Right renal pelvis (tissue), 4 donors: ENCODE measurements at regions not wholly inside any gene's neighbourhood (a gene's known extent, or its start where the extent isn't known, plus 50 kb on each side); places are given as distances from the start of the nearest gene placed in this dataset.
A peak's percentile ranks its signal among the peaks of the same experiment; 100 is the strongest.
"Not testable (repeated sequence)": the region's sequence is repeated elsewhere in the genome, so short reads cannot be mapped to it uniquely, and the experiment has no call there.

ENCODE experiments used
- DNase-seq, 4 donors: peaks; one replicate each; pipeline ENCODE4 v3.0.0-alpha.2; 2013; ENCODE audit warnings: low read depth in 4 of 4, low spot score in 3 of 4, missing footprints in 1 of 4

DNA sequence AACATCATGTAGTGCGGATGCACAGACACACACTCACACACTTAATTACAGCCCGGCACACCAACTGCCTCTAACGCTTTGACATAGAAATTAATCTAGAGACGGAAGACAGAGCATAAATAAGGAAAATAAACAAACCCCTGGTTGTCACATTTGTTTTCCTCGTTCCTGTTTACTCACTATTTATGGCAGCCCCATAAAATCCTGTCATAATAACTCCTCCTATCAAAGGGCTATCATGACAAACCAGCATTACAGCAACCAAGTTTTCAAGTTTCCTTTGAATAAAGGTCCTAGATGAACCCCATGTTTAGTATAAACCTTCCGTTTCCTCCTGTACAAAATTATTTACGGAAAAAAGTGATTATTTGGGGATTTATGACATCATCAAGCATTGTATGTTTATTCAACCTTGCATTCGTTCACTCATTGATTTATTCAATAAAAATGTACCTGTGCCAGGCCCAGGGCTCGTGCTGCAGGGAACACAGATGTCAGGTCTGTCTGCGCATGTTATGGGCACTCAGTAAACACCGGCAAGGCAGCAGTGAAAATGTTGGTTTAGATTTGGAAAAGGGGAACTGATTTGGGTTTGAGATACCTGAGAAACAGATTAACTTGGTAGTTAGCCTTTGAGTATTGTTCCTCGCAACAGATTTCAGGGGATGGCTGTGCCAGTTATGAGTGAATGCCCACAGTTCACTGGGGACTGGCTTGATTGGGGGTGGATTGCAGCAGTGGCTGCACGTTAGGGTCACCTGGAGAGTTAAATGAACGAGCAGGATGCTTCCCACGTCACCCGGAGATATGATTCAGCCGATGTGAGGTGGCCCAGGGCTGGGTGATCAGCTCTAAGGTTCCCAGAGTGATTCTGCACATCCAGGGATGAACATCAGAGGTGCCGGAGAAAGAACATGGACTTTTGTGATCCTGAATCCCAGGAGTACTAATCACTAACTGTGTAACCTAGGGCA is 295.3 kb upstream of the FOXQ1 start:
- no peak for DNase-seq

DNA sequence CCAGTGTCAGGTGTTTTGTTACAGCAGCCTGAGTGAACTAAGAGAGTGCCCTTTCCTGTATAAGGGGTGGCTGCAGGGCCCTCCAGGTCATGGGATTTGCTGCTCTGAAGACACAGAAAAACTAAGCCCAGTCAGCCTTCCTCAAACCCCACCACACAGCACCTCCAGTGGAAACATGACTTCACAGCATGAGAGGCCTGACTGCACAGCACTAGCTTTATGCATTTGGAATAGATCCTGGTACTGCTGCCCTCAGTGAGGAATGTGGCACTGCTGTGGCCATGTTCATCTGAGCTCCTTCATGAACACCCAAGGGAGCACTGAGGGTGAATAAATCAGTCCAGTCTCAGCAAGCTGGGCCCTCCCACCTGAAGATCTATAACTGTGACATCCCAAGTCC is 296.1 kb upstream of the FOXQ1 start:
- peak in 1 of 4 donors; percentile 25 for DNase-seq

DNA sequence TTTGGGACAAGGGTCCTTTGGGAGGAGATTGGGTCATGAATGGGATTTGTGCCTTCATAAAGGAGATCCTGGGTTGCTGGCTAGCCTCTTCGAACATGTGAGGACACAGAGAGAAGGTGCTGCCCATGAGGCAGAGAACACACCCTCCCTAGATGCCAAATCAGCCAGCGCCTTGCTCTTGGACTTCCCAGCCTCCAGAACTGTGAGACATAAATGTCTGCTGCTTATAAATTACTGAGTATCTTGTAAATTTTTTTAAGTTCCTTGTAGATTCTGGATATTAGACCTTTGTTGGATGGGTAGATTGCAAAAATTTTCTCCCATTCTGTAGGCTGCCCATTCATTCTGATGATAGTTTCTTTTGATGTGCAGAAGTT is 297.5 kb upstream of the FOXQ1 start:
- no peak for DNase-seq

DNA sequence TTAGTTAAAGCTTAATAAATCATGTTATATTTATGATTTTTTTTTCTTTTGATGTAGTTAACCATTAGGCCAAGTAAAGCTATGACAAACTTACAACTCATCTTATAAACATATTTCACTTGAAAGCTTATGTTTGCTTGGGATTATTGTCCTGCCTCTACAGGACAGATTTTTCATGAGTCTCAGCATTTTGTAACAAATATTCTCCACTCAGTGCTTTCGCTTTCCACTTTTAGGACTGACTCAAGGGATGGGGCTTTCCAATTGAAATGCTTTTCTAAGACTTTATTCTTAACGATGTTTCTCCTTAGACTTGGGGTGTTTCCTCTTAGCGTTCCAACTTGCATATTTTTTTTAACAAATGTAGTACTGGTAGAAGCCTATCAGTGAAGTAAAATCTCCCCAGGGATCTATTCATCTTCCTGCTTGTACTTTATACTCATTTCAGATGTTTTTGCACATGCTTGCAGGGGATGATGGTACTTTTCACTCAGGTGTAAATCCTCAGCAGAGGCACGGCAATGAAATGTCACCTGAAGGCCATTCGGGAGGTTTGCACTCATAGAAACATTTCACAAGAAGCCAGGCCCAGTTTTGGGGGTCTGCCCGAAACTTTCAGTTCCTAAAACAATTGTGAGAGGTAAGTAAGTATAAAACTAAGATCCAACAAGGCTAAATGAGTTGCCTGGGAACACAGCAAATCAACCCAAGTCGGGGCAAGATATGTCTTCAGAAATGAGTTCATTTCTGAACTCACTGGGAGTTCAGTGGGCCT is 298.1 kb upstream of the FOXQ1 start:
- no peak for DNase-seq

DNA sequence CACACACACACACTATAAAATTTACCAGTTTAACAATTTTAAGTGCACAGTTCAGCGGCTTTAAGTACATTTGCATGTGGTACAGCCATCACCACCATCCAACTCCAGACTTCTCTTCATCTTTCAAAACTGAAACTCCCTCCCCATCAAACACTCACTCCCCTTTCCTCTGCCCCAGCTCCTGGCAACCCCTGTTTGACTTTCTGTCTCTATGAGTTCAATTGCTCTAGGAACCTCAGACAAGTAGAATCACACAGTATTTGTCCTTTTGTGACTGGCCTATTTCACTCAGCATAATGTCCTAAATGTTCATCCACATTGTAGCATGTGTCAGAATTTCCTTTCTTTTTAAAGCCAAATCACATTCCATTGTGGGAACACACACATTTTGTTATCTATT is 302.8 kb upstream of the FOXQ1 start:
- no peak for DNase-seq

DNA sequence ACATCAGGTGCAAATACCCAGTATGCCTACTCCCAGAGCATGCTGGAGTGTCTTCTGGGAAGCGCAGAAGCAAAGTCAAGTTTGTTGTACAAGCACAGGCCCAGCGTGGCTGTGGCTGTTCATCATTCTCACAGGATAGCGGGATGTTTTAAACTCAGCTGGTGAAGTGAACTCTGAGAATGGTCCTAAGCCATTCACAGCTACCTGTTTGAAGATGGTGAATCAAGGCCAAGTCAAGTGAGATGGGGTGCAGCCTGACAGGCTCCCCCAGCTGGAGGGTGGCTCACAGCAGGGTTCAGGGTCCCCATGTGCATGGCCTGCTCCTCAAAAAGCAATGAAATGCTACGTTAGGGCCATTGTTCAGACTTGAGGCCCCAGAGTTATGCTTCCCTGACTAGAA is 304.7 kb upstream of the FOXQ1 start:
- no peak for DNase-seq

DNA sequence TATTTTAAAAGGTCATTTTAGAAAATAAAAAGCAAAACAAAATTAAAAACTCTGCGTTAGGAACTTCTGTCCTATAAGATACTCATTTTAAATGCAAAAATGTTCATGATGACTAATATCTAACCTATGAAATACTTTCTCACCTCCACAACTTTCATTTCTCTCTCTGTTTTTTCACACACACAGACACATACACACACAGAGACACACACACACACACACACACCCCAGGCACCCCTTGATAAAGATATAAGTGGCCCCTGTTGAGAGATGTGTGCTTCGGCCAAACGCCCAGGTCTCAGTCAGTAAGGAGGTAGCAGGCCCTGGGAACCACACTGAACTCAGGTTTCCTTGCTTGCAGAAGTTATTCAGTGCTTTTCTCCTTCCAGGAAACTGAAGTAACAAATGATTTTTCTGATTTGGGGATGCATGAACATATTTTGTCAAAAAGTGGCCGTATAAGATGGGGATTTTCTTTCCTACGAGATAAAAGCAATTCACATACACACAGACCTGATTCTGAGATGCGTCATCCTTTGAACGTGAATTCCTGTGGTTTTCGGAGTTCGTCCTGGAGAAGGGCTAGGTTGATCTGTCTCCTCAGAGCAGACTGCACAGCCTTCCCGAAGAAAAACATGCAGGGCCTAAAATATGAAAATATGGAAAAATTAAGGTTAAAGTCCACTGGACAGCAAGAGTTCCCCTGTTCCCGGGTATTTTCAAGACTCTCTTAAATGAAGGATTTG is 306.8 kb upstream of the FOXQ1 start:
- DNase-seq: no peak

DNA sequence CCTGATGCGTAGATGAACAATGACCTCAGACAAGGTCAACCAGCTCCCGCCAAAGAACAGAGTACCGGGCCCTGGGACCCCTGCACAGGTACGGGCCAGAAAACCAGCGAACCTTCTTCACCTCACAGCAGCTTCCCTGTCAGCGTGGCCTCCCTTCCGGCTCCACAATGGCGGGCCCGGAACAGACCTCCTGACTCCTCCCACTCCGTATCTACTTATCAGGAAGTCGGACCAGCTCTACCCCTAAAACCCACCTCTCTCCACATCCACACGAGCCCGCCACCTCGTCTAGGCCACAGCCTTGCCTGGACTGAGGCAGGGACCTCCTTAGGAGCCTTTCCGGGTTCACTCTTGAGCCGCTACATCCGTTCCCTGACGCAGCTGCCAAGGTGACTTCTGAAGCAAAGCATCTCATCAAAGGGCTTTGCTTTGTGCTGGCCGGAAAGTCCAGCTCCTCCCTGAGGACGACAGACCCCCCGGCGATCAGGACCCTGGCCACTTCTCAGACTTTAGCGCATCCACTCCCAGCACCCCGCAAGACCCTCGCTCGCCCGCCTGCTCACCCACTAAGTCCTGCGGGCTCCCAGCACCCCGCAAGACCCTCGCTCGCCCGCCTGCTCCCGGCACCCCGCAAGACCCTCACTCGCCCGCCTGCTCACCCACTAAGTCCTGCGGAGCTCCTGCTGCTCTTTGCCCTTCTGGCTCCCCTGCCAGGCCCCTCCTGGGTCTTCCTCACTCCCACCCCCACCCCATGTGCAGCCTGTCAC is 308.3 kb upstream of the FOXQ1 start:
- DNase-seq: no peak

DNA sequence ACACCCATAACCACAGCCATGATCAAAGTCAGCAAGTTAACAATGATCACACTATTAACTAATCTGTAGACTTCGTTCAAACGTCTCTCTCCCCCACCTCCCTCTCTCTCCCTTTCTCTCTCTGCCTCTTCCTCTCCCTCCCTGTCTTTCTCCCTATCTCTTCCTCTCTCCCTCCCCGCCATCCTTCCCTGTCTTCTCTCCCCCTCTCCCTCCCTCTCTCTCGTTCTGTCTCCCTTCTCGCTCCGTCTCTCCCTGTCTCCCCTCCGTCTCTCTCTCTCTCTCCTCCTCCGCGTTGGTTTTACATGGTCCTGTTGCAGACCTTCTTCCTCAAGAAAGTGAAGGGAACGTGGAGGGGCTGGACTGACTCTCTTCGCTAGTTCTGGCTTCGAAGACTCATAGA is 308.9 kb upstream of the FOXQ1 start:
- no peak for DNase-seq

DNA sequence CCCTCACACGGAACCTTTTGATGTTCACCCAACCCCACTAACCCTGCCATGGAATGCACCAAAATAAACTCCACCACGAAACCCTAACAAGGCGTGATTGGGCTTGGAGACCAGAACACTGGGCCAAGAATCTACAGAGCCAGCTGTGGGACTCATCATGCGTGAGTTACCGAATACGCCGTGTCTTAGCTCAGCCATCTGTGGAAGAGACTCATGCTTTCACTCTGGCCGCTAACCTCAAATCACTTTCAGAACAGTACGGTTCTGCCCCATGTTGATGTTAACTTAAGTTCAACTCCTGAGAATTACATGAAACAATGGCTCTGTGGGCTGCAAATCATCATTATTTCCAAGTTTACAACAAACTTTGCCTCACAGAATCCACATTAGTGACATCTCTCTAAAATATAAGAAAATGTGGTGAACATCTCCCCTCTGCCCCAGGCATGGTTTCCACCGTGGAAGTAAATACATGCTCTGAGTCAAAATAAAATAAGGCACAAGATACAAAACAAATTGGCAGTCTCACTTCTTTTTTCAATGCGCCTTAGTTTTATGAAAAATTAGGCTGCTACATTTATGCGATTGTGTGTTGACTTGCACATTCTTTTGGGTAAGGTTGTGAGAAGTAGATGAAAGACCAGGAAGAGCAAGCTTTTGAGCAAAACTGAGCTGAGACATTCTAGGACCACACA is 308.9 kb upstream of the EXOC2 start:
- DNase-seq: no peak

DNA sequence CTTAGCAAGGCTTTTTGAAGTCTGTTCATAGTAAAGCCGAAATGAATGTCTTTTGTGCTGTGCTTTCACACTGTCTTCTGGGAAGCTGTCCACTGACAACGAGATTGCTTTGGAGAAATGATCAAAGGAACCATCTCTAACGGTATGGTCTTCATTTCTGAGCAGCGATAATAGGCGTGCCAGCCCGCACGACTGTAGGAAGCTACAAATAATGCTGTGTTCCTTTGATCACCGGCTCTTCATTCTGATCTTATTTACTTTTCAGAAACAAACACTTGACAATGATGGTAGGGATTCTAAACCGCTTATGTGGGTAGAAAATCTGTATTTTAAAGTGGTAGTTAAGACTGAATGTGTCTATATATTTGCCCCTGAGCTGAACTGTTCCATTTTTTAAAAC is 306.6 kb upstream of the EXOC2 start:
- DNase-seq: no peak

DNA sequence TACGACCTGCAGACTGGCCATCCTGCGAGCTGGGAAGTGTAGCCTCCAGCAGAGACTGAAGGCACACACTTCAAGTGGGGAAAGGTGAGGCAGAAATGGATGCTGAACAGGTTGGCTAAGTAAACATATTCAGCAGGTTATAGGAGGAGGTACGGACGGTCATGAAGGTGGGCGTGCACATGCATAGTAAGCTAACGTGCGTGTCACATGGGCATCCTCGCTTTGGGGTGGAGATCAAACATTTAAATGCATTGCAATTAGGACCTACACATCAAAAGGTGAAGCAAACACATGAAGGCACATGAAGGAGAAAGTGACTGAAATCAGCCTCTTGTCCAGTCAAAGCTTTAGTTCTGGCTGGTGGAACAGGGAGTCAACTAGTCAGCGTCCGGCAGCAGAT is 305.6 kb upstream of the EXOC2 start:
- no peak for DNase-seq

DNA sequence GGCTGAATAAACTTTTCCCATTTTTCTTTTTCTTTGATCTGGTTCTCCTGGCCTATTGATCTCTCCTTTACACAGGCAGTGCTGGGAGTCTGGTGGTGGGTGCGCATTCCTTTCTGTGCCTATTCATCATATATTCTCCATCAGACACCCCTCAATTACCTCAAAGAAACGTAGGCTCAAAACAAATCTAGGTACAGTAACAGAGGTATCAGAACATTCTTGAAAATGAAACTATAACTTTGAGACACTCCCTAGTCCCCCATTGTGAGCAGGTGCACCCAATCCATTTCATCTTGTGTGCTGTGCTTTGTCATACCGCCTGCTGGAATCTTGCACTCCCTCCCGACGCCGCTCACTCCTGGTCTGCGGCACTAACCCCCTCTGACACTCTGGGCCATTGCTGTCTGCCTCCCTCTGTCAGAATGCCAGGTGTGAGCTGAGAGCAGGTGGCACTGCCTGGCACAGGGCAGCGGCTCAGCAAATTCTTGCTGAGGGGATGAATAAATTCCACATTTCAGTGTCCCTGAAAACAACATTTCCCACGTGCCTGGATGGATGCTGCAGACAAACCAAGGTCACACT is 303.4 kb upstream of the EXOC2 start:
- no peak for DNase-seq

DNA sequence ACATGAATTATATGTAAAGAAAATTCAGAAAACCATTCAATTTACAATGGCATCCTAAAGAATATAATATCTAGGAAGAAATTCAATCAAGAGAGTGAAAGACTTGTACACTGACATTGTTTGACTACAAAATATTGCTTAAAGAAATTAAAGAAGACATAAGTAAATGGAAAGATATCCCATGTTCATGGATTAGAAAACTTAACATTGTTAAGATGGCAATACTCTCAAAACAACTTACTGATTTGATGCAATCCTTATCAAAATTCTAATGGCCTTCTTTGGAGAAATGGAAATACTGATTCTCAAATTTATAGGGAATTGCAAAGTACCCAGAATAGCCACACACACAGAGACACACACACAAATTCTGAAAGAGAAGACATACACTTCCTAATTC is 298.3 kb upstream of the EXOC2 start:
- DNase-seq: no peak

DNA sequence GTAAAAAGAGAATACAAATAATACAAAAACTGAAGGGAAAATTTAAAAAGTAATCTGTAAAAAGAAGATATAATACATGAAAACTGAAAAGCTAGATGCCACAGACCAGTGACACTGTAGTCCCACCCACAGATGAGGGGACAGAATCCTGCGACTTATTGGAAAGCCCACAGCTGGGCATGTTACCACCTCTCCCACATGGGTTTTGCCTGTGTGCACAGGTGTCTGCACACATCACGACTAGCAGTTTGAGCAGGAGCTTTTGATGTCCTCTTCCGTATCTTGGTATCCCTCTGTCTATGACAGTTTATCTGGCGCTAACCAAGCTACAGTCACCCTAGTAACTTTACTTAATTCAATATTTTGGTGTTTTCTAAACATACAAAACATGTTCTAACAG is 291.1 kb upstream of the EXOC2 start:
- no peak for DNase-seq

DNA sequence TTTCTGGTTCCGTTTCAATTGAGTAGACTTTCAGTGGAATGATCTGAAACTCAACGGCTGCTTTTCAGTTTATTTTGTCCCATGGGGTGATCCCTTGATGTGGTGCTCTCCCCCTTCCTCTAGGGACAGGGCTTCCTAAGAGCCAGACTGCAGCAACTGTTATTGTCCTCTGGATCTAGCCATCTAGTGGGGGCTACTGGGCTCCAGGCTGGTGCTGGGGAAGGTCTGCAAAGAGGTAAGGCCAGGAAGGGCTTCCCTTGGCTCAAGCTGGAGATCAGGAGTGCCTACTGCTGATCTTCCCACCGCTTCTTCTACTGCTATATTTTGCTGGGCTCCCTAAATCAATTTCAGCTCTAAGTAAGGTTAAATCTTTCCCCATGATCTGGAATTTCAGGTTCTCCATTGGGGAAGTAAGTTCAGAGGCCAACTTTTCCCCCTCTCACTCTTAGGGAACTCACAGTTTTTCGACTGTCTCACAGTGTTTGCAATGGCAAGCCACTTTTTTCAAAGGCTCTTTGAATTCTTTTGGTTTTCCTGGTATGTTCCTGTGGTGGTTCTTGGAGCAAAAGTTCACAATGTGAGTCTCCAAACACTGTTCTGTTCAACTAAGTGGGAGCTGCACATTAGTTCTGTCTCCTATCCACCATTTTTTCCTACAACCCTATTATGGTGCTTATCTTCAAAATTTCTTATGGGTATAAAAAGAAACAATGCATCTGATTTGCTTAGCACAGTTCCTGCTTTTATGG is 286.2 kb upstream of the EXOC2 start:
- no peak for DNase-seq

DNA sequence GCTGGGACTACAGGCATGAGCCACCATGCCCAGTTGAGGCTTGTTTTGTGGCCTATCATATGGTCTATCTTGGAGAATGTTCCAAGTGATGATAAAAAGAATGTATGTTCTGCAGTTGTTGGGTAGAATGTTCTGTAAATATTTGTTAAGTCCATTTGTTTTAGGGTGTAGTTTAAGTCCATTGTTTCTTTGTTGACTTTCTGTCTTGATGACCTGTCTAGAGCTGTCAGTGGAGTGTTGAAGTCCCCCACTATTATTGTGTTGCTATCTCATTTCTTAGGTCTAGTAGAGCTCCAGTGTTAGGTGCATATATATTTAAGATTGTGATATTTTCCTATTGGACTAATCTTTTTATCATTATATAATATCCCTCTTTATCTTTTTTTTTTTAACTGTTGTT is 284.3 kb upstream of the EXOC2 start:
- DNase-seq: not testable (repeated sequence)

DNA sequence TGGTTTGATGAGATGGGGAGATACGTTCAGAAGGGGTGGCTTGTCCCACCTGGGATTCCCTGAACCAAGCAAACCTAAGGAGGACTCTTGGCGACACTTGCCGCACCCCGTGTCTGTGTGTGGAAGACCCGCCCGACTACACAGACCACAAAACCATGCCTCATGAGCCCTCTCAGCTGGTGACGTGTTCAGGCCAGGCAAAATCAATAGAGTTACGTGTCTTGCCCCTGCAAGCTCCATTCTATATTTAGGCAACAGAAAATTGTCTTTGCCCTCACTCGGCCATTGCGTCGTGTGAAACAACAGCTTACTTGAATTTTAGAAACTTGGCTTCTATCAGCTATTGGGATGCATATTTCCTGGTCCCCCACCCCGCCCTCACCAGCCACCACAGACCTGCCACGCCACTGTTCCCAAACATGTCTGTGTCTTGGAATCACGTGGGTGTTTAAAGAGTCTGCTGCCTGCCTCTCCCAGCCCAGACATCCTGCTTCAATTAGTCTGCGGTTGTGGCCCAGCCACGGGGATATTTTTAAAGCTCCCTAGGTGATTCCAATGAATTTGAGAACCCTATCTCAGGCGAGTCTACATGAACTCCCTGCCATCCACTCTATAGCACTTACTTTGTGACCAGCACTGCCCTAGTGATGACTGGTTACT is 279.2 kb upstream of the EXOC2 start:
- DNase-seq: no peak
